ENCODE measurements at regions not wholly inside any gene's neighbourhood (a gene's known extent, or its start where the extent isn't known, plus 50 kb on each side); places are given as distances from the start of the nearest gene placed in this dataset.

DNA sequence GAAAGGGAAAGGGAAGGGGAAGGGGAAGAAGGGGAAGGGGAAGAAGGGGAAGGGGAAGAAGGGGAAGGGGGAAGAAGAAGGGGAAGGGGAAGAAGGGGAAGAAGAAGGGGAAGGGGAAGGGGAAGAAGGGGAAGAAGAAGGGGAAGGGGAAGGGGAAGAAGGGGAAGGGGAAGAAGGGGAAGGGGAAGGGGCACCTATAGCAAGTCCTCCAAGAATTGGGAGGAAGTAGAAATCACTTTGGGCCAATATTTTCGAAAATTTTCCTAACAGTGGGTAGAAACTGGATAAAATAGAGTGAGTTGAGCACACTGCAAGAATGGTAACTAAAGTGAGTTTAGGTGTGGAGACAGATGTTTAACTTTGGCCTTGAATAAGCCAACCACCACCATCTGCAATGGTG lies 915.3 kb downstream of the DNAH5 start:
- TF ChIP-seq, protein P1, sequence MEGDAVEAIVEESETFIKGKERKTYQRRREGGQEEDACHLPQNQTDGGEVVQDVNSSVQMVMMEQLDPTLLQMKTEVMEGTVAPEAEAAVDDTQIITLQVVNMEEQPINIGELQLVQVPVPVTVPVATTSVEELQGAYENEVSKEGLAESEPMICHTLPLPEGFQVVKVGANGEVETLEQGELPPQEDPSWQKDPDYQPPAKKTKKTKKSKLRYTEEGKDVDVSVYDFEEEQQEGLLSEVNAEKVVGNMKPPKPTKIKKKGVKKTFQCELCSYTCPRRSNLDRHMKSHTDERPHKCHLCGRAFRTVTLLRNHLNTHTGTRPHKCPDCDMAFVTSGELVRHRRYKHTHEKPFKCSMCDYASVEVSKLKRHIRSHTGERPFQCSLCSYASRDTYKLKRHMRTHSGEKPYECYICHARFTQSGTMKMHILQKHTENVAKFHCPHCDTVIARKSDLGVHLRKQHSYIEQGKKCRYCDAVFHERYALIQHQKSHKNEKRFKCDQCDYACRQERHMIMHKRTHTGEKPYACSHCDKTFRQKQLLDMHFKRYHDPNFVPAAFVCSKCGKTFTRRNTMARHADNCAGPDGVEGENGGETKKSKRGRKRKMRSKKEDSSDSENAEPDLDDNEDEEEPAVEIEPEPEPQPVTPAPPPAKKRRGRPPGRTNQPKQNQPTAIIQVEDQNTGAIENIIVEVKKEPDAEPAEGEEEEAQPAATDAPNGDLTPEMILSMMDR (conservative IDR thresholded peaks at IDR 0.05; ENCODE audit: low read length), result no peak
- TF ChIP-seq EZH2phosphoT487 (IDR thresholded peaks at IDR 0.05; ENCODE audit: borderline replicate concordance, low read depth, low read length), result no peak
